T-cell (primary cell): ENCODE measurements at regions not wholly inside any gene's neighbourhood (a gene's known extent, or its start where the extent isn't known, plus 50 kb on each side); places are given as distances from the start of the nearest gene placed in this dataset.

Experiments used
- ATAC-seq, 4 experiments: fragments of 200-7000 bp in 3 of 4; fragments of 150-1000 bp in 1 of 4; cut with Tn5 transposase; replicated peaks in 1 of 4; 1 replicate in 3 of 4; 2 replicates in 1 of 4; pipeline ENCODE4 v1.10.0; 2021; ENCODE audit warnings: moderate library complexity in 3 of 4, mild to moderate bottlenecking in 2 of 4, moderate number of reproducible peaks in 1 of 4
- CTCF ChIA-PET, 2 donors: fragments of 300-600 bp; sonication (Branson Sonifier 250); formaldehyde crosslinking; loops; one replicate each; lab custom pipeline; 2022; ENCODE audit warnings: antibody characterized with exemption in 2 of 2; lab: Charles Lee
- POLR2A ChIA-PET, 2 donors: fragments of 300-600 bp; sonication (Branson Sonifier 250); formaldehyde crosslinking; loops; one replicate each; lab custom pipeline; 2022; ENCODE audit warnings: antibody characterized with exemption in 2 of 2; lab: Charles Lee
- DNase-seq, 35 experiments: peaks; one replicate each; pipeline versions ENCODE4 v3.0.0 to v3.0.0-alpha.2; 2013 to 2023
- H3K27ac ChIP-seq: one replicate; pipeline ENCODE4 v1.5.1; 2013; ENCODE audit warnings: low read length
- H3K27me3 ChIP-seq, 2 experiments: replicated peaks in 1 of 2; 1 replicate in 1 of 2; 2 replicates in 1 of 2; pipeline versions ENCODE4 v1.6.1 to v1.7.0; 2013; ENCODE audit warnings: low read length in 1 of 2, mixed read lengths in 1 of 2; ENCODE audit not compliant: control insufficient read depth in 2 of 2, insufficient read depth in 2 of 2; ENCODE audit errors: extremely low read depth in 1 of 2
- H3K36me3 ChIP-seq, 2 donors: 1 replicate in 1 of 2; 2 replicates in 1 of 2; pipeline versions ENCODE4 v1.6.1 to v1.7.0; 2013; ENCODE audit warnings: low read length in 1 of 2; ENCODE audit not compliant: control insufficient read depth in 2 of 2, insufficient read depth in 1 of 2; ENCODE audit errors: extremely low read depth in 1 of 2
- H3K4me1 ChIP-seq, 2 experiments: 1 replicate in 1 of 2; 2 replicates in 1 of 2; pipeline versions ENCODE4 v1.6.1 to v1.7.0; 2013; ENCODE audit warnings: low read length in 2 of 2, mixed read lengths in 1 of 2; ENCODE audit not compliant: insufficient read depth in 2 of 2, control insufficient read depth in 1 of 2; ENCODE audit errors: extremely low read depth in 1 of 2
- H3K4me3 ChIP-seq, 2 donors: 1 replicate in 1 of 2; 2 replicates in 1 of 2; pipeline versions ENCODE4 v1.5.1 to v1.7.0; 2013; ENCODE audit warnings: mild to moderate bottlenecking in 2 of 2, low read length in 1 of 2, moderate library complexity in 1 of 2; ENCODE audit not compliant: control insufficient read depth in 1 of 2; ENCODE audit errors: extremely low read depth in 1 of 2
- H3K9me3 ChIP-seq: 2 replicates; pipeline ENCODE4 v1.7.0; 2013
- H3K27ac Mint-ChIP-seq, 2 donors: one replicate each; pipeline ENCODE4 v1.8.0; 2020 to 2021; ENCODE audit warnings: mild to moderate bottlenecking in 2 of 2, mixed read lengths in 2 of 2
- H3K27me3 Mint-ChIP-seq, 2 donors: one replicate each; pipeline ENCODE4 v1.8.0; 2021 to 2022; ENCODE audit warnings: mixed read lengths in 2 of 2
- H3K36me3 Mint-ChIP-seq: one replicate; pipeline ENCODE4 v1.8.0; 2021; ENCODE audit warnings: mixed read lengths
- H3K4me1 Mint-ChIP-seq, 3 donors: one replicate each; pipeline ENCODE4 v1.8.0; 2020 to 2022; ENCODE audit warnings: mixed read lengths in 3 of 3, mild to moderate bottlenecking in 1 of 3
- H3K4me3 Mint-ChIP-seq, 3 donors: one replicate each; pipeline ENCODE4 v1.8.0; 2020 to 2022; ENCODE audit warnings: mild to moderate bottlenecking in 3 of 3, mixed read lengths in 3 of 3, moderate library complexity in 3 of 3
- H3K9me3 Mint-ChIP-seq, 3 donors: one replicate each; pipeline ENCODE4 v1.8.0; 2020 to 2022; ENCODE audit warnings: mixed read lengths in 3 of 3
- WGBS: methylation state at CpG from one replicate; pipeline ENCODE4 v1.1.5; 2013; ENCODE audit warnings: missing lambda C conversion rate; ENCODE audit not compliant: insufficient coverage; 5-methylcytosine and 5-hydroxymethylcytosine counted together

GRCh38 chr2:157149270-157149669 is 108.2 kb upstream of the GALNT5 start:
- H3K4me3 ChIP-seq = no peak overlapping the region
- ChIA-PET POLR2A (interaction anchor here in 1 of 2 donors (0.6 kb wide), 1 partner anchor 677 kb away, joined by 5 read pairs; no protein-coding TSS in a partner anchor), CTCF (interaction anchor here in 1 of 2 donors (0.6 kb wide), 1 partner anchor 31 kb away, joined by 4 read pairs; no protein-coding TSS in a partner anchor)
- peaks cover 0 to 1% of the 10 kb centered on the region in 2 experiments for H3K27me3 ChIP-seq
- no peak overlapping the region for H3K4me3 Mint-ChIP-seq
- no peaks in the 10 kb centered on the region for H3K9me3 ChIP-seq
- H3K4me1 ChIP-seq = no peaks in the 10 kb centered on the region
- no peaks in the 10 kb centered on the region for H3K4me1 Mint-ChIP-seq
- no peaks in the 10 kb centered on the region for H3K36me3 Mint-ChIP-seq
- no peaks in the 10 kb centered on the region for H3K9me3 Mint-ChIP-seq
- ATAC-seq (no peak), DNase-seq (no peak)
- H3K27ac Mint-ChIP-seq = no peak overlapping the region
- no peak overlapping the region for H3K27ac ChIP-seq
- H3K36me3 ChIP-seq = no peaks in the 10 kb centered on the region
- no CpG with 5 or more reads among the region's 2 CpGs for WGBS
- H3K27me3 Mint-ChIP-seq = peaks cover 5 to 13% of the 10 kb centered on the region in 2 donors

DNA sequence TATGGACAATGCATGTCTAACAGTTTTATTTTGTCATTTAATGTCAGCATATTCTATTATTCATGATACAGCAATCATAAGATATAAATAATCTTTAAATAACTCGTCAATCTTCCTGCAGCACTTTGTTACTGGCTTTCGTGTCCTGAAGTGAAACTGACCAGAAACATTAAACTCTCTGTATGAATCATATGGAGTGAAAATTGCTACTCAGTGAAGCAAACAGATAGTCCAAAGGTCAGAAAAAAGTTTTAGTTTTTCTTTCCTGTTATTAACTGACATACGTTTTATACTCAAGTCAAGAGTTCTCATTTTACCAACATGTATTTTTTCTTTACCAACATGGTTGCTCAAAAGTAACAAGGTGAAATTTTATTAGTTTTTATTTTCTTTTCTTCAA is 106.8 kb upstream of the GALNT5 start:
- CTCF ChIA-PET = interaction anchor here in 1 of 2 donors (1.0 kb wide), 1 partner anchor 10 kb away, joined by 3 read pairs; no protein-coding TSS in a partner anchor
- H3K4me1 ChIP-seq = no peaks in the 10 kb centered on the region
- ATAC-seq (no peak), DNase-seq (no peak)
- H3K36me3 ChIP-seq = no peaks in the 10 kb centered on the region
- Mint-ChIP-seq H3K27me3 (peaks cover 3 to 10% of the 10 kb centered on the region in 2 donors), H3K27ac (no peak overlapping the region), H3K4me3 (no peak overlapping the region), H3K4me1 (no peaks in the 10 kb centered on the region), H3K9me3 (no peaks in the 10 kb centered on the region), H3K36me3 (no peaks in the 10 kb centered on the region)
- H3K4me3 ChIP-seq = no peak overlapping the region
- H3K27ac ChIP-seq = no peak overlapping the region
- no peaks in the 10 kb centered on the region for H3K27me3 ChIP-seq
- WGBS = no CpG with 5 or more reads among the region's 3 CpGs
- H3K9me3 ChIP-seq = no peaks in the 10 kb centered on the region
- POLR2A ChIA-PET = no interaction called here

GRCh38 chr2:157152362-157152761 is 105.1 kb upstream of the GALNT5 start:
- Histone ChIP-seq H3K4me3 (no peak overlapping the region), H3K4me1 (no peaks in the 10 kb centered on the region), H3K27ac (no peak overlapping the region), H3K9me3 (no peaks in the 10 kb centered on the region), H3K36me3 (no peaks in the 10 kb centered on the region), H3K27me3 (no peaks in the 10 kb centered on the region)
- Mint-ChIP-seq H3K9me3 (no peaks in the 10 kb centered on the region), H3K27ac (no peak overlapping the region), H3K27me3 (peaks cover 3 to 10% of the 10 kb centered on the region in 2 donors), H3K36me3 (no peaks in the 10 kb centered on the region), H3K4me3 (no peak overlapping the region), H3K4me1 (no peaks in the 10 kb centered on the region)
- ChIA-PET CTCF (no interaction called here), POLR2A (no interaction called here)
- WGBS = no CpG with 5 or more reads among the region's 1 CpG
- ATAC-seq (no peak), DNase-seq (no peak)

- Histone ChIP-seq H3K4me3 (no peak overlapping the region), H3K9me3 (no peaks in the 10 kb centered on the region), H3K4me1 (no peaks in the 10 kb centered on the region), H3K27me3 (no peaks in the 10 kb centered on the region), H3K27ac (no peak overlapping the region), H3K36me3 (no peaks in the 10 kb centered on the region)
- Mint-ChIP-seq H3K4me3 (no peak overlapping the region), H3K27ac (no peak overlapping the region), H3K4me1 (no peaks in the 10 kb centered on the region), H3K27me3 (peaks cover 3 to 6% of the 10 kb centered on the region in 2 donors), H3K9me3 (no peaks in the 10 kb centered on the region), H3K36me3 (no peaks in the 10 kb centered on the region)
- ChIA-PET POLR2A (no interaction called here), CTCF (no interaction called here)
- ATAC-seq = no peak
- no peak for DNase-seq
- WGBS = 67% methylated on average over 1 of the region's 1 CpG
These were observed 101.5 kb upstream of the GALNT5 start for GRCh38 chr2:157155992-157156391.

GRCh38 chr2:157158111-157158510 is 99.4 kb upstream of the GALNT5 start:
- ChIA-PET POLR2A (no interaction called here), CTCF (no interaction called here)
- Mint-ChIP-seq H3K27ac (no peak overlapping the region), H3K9me3 (no peaks in the 10 kb centered on the region), H3K27me3 (peaks cover 3 to 6% of the 10 kb centered on the region in 2 donors), H3K4me1 (no peaks in the 10 kb centered on the region), H3K36me3 (no peaks in the 10 kb centered on the region), H3K4me3 (no peak overlapping the region)
- 50% methylated on average over 1 of the region's 1 CpG for WGBS
- Histone ChIP-seq H3K36me3 (no peaks in the 10 kb centered on the region), H3K27ac (no peak overlapping the region), H3K9me3 (no peaks in the 10 kb centered on the region), H3K4me3 (no peak overlapping the region), H3K27me3 (no peaks in the 10 kb centered on the region), H3K4me1 (no peaks in the 10 kb centered on the region)
- ATAC-seq (no peak), DNase-seq (no peak)

GRCh38 chr2:157159221-157159934 is 98.1 kb upstream of the GALNT5 start:
- Histone ChIP-seq H3K4me3 (no peak overlapping the region), H3K9me3 (no peaks in the 10 kb centered on the region), H3K27me3 (peaks cover 0 to 1% of the 10 kb centered on the region in 2 experiments), H3K36me3 (no peaks in the 10 kb centered on the region), H3K4me1 (no peaks in the 10 kb centered on the region), H3K27ac (no peak overlapping the region)
- H3K9me3 Mint-ChIP-seq = no peaks in the 10 kb centered on the region
- no peak for DNase-seq
- H3K27me3 Mint-ChIP-seq = peaks cover 3 to 4% of the 10 kb centered on the region in 2 donors
- ATAC-seq = no peak
- H3K4me1 Mint-ChIP-seq = no peaks in the 10 kb centered on the region
- ChIA-PET POLR2A (no interaction called here), CTCF (no interaction called here)
- no CpG with 5 or more reads among the region's 5 CpGs for WGBS
- no peak overlapping the region for H3K4me3 Mint-ChIP-seq
- H3K27ac Mint-ChIP-seq = no peak overlapping the region
- no peaks in the 10 kb centered on the region for H3K36me3 Mint-ChIP-seq
